ENCODE measurements at regions not wholly inside any gene's neighbourhood (a gene's known extent, or its start where the extent isn't known, plus 50 kb on each side); places are given as distances from the start of the nearest gene placed in this dataset.
A peak's percentile ranks its signal among the peaks of the same experiment; 100 is the strongest.
"Not testable (repeated sequence)": the region's sequence is repeated elsewhere in the genome, so short reads cannot be mapped to it uniquely, and the experiment has no call there.

GRCh38 chr2:87956613-87957012 is 59.7 kb downstream of the RNU2-63P start:
- H3K27ac ChIP-seq (ENCODE audit: low read depth, low read length, poor library complexity, severe bottlenecking); H3K79me2 ChIP-seq (ENCODE audit: insufficient read depth, low read length); H3K4me1 ChIP-seq (ENCODE audit: insufficient read depth, low read length, severe bottlenecking); H3K9me3 ChIP-seq (ENCODE audit: low read length); H3K9ac ChIP-seq (ENCODE audit: low read length); H2AFZ ChIP-seq (ENCODE audit: low read length); H3K27me3 ChIP-seq (ENCODE audit: insufficient read depth, low read length); H4K20me1 ChIP-seq (ENCODE audit: insufficient read depth, low read length); H3K4me2 ChIP-seq (ENCODE audit: low read length); H3K9me2 ChIP-seq (ENCODE audit: low read depth, low read length); H3K36me3 ChIP-seq (ENCODE audit: insufficient read depth, low read length); H3F3A ChIP-seq (ENCODE audit: insufficient read depth, low read length); H3K4me3 ChIP-seq (ENCODE audit: low read depth, low read length, poor library complexity, severe bottlenecking): not testable (repeated sequence)

- H3K27me3 ChIP-seq (ENCODE audit: insufficient read depth, low read length); H3F3A ChIP-seq (ENCODE audit: insufficient read depth, low read length); H3K4me2 ChIP-seq (ENCODE audit: low read length); H3K9me2 ChIP-seq (ENCODE audit: low read depth, low read length); H3K79me2 ChIP-seq (ENCODE audit: insufficient read depth, low read length); H3K27ac ChIP-seq (ENCODE audit: low read depth, low read length, poor library complexity, severe bottlenecking); H3K36me3 ChIP-seq (ENCODE audit: insufficient read depth, low read length); H3K9me3 ChIP-seq (ENCODE audit: low read length); H2AFZ ChIP-seq (ENCODE audit: low read length); H3K9ac ChIP-seq (ENCODE audit: low read length); H4K20me1 ChIP-seq (ENCODE audit: insufficient read depth, low read length); H3K4me3 ChIP-seq (ENCODE audit: low read depth, low read length, poor library complexity, severe bottlenecking); H3K4me1 ChIP-seq (ENCODE audit: insufficient read depth, low read length, severe bottlenecking): not testable (repeated sequence)
These were observed 67.3 kb downstream of the RNU2-63P start for GRCh38 chr2:87949008-87949407.

DNA sequence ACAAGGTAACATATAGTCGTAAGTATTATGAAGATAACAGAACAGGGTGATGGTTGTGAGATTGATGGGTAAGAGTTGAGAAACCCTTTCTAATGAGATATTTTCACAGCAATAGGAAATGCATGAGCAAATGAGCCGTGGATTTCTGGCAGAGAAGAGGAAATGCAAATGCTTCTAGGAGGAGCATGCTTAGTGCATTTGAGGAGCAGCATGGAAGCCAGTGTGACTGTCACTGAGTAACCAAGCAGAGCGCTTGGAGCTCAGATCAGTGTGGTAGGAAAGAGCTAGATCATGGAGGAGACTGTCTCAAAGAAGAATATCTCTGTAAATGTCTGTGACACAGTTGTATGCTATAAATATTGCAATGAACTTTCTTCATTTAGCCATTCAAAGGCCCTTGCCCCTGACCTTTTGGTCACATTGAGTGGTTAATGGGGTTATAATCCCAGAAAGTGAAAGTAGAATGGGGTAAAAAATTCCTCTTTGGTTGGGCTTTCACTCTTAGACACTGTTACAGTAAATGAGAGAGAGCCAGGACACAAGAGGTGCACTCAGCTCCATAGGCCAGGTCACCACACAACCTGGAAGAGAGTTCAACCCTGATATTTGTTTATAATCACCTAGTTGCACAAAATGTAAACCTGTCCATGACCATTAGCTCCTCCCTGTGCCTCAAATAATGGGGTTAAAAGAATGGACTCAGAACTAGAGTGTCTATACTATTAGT is 69.5 kb downstream of the RNU2-63P start:
- H3F3A ChIP-seq (ENCODE audit: insufficient read depth, low read length); H3K4me1 ChIP-seq (ENCODE audit: insufficient read depth, low read length, severe bottlenecking); H3K4me2 ChIP-seq (ENCODE audit: low read length); H3K9me3 ChIP-seq (ENCODE audit: low read length); H2AFZ ChIP-seq (ENCODE audit: low read length); H3K36me3 ChIP-seq (ENCODE audit: insufficient read depth, low read length); H3K79me2 ChIP-seq (ENCODE audit: insufficient read depth, low read length); H3K27ac ChIP-seq (ENCODE audit: low read depth, low read length, poor library complexity, severe bottlenecking); H4K20me1 ChIP-seq (ENCODE audit: insufficient read depth, low read length); H3K9me2 ChIP-seq (ENCODE audit: low read depth, low read length); H3K27me3 ChIP-seq (ENCODE audit: insufficient read depth, low read length); H3K9ac ChIP-seq (ENCODE audit: low read length); H3K4me3 ChIP-seq (ENCODE audit: low read depth, low read length, poor library complexity, severe bottlenecking): not testable (repeated sequence)

DNA sequence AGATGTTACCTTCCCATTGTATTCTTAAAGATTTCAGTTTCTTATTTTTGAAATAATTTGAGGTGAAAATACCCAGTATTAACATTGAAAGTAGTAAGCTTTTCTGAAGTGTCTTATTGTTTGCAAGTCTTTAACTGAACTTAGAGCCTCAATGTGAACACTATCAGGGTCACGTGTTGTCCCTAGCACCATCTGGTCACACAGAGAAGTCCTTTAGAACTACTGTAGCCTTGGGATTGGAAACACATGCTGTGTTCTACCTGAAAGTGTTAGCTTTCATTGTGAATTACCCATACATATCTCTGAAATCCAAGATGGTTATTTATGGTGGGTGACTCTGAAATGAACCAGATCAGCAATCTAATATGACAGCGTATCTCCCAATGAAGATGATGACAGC is 77.0 kb downstream of the RNU2-63P start:
- not testable (repeated sequence) for H2AFZ ChIP-seq (ENCODE audit: low read length); H3K79me2 ChIP-seq (ENCODE audit: insufficient read depth, low read length); H3K9ac ChIP-seq (ENCODE audit: low read length); H3K27ac ChIP-seq (ENCODE audit: low read depth, low read length, poor library complexity, severe bottlenecking); H3K4me2 ChIP-seq (ENCODE audit: low read length); H3K4me3 ChIP-seq (ENCODE audit: low read depth, low read length, poor library complexity, severe bottlenecking); H3K4me1 ChIP-seq (ENCODE audit: insufficient read depth, low read length, severe bottlenecking); H3K9me2 ChIP-seq (ENCODE audit: low read depth, low read length); H4K20me1 ChIP-seq (ENCODE audit: insufficient read depth, low read length); H3K27me3 ChIP-seq (ENCODE audit: insufficient read depth, low read length); H3K36me3 ChIP-seq (ENCODE audit: insufficient read depth, low read length); H3F3A ChIP-seq (ENCODE audit: insufficient read depth, low read length); H3K9me3 ChIP-seq (ENCODE audit: low read length)

- not testable (repeated sequence) for H3K4me1 ChIP-seq (ENCODE audit: insufficient read depth, low read length, severe bottlenecking); H3K9ac ChIP-seq (ENCODE audit: low read length); H4K20me1 ChIP-seq (ENCODE audit: insufficient read depth, low read length); H3F3A ChIP-seq (ENCODE audit: insufficient read depth, low read length); H3K4me3 ChIP-seq (ENCODE audit: low read depth, low read length, poor library complexity, severe bottlenecking); H3K9me3 ChIP-seq (ENCODE audit: low read length); H3K9me2 ChIP-seq (ENCODE audit: low read depth, low read length); H2AFZ ChIP-seq (ENCODE audit: low read length); H3K4me2 ChIP-seq (ENCODE audit: low read length); H3K27ac ChIP-seq (ENCODE audit: low read depth, low read length, poor library complexity, severe bottlenecking); H3K27me3 ChIP-seq (ENCODE audit: insufficient read depth, low read length); H3K36me3 ChIP-seq (ENCODE audit: insufficient read depth, low read length); H3K79me2 ChIP-seq (ENCODE audit: insufficient read depth, low read length)
These were observed 93.5 kb upstream of the RGPD2 start for GRCh38 chr2:87919023-87919665.

- not testable (repeated sequence) for H3K4me1 ChIP-seq (ENCODE audit: insufficient read depth, low read length, severe bottlenecking); H3K9me3 ChIP-seq (ENCODE audit: low read length); H3K27ac ChIP-seq (ENCODE audit: low read depth, low read length, poor library complexity, severe bottlenecking); H3K4me3 ChIP-seq (ENCODE audit: low read depth, low read length, poor library complexity, severe bottlenecking); H3K79me2 ChIP-seq (ENCODE audit: insufficient read depth, low read length); H2AFZ ChIP-seq (ENCODE audit: low read length); H4K20me1 ChIP-seq (ENCODE audit: insufficient read depth, low read length); H3K9ac ChIP-seq (ENCODE audit: low read length); H3K36me3 ChIP-seq (ENCODE audit: insufficient read depth, low read length); H3K4me2 ChIP-seq (ENCODE audit: low read length); H3K27me3 ChIP-seq (ENCODE audit: insufficient read depth, low read length); H3F3A ChIP-seq (ENCODE audit: insufficient read depth, low read length); H3K9me2 ChIP-seq (ENCODE audit: low read depth, low read length)
These were observed 91.6 kb upstream of the RGPD2 start for GRCh38 chr2:87917194-87917593.

- H3K4me3 ChIP-seq (ENCODE audit: low read depth, low read length, poor library complexity, severe bottlenecking); H3F3A ChIP-seq (ENCODE audit: insufficient read depth, low read length); H3K27me3 ChIP-seq (ENCODE audit: insufficient read depth, low read length); H3K27ac ChIP-seq (ENCODE audit: low read depth, low read length, poor library complexity, severe bottlenecking); H3K79me2 ChIP-seq (ENCODE audit: insufficient read depth, low read length); H3K9me3 ChIP-seq (ENCODE audit: low read length); H3K9ac ChIP-seq (ENCODE audit: low read length); H3K36me3 ChIP-seq (ENCODE audit: insufficient read depth, low read length); H4K20me1 ChIP-seq (ENCODE audit: insufficient read depth, low read length); H3K9me2 ChIP-seq (ENCODE audit: low read depth, low read length); H3K4me1 ChIP-seq (ENCODE audit: insufficient read depth, low read length, severe bottlenecking); H2AFZ ChIP-seq (ENCODE audit: low read length): not testable (repeated sequence)
- peak overlapping the region; percentile 36; the same call in 1 of the 2 replicates for H3K4me2 ChIP-seq (ENCODE audit: low read length)
These were observed 85.3 kb upstream of the RGPD2 start for GRCh38 chr2:87910848-87911247.

Measured in OCI-LY1 (cell line).